Amygdala (tissue), 56 donors: ENCODE measurements at regions not wholly inside any gene's neighbourhood (a gene's known extent, or its start where the extent isn't known, plus 50 kb on each side); places are given as distances from the start of the nearest gene placed in this dataset.

Experiments
- DNase-seq, 56 donors: peaks; one replicate each; lab custom pipeline; 2025; lab: John Stamatoyannopoulos, UW

DNA sequence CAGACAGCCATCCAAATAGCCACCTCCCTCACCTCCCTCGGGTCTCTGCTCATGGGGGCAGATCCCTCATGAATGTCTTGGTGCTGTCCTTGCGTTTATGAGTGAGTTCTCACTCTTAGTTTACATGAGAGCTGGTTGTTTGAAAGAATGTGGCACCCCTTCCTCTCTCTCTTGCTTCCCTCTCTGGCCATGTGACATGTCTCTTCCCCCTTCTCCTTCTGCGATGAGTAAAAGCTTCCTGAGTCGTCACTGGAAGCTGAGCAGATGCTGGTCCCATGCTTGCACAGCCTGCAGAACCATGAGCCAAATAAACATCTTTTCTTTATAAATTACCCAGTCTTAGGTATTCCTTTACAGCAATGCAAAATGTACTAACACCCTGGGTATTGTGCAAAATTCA, 208.7 kb downstream of the LACC1 start:
- no peak for DNase-seq

- no peak for DNase-seq
Observed at GRCh38 chr13:44088991-44089413, 209.3 kb downstream of the LACC1 start.

DNA sequence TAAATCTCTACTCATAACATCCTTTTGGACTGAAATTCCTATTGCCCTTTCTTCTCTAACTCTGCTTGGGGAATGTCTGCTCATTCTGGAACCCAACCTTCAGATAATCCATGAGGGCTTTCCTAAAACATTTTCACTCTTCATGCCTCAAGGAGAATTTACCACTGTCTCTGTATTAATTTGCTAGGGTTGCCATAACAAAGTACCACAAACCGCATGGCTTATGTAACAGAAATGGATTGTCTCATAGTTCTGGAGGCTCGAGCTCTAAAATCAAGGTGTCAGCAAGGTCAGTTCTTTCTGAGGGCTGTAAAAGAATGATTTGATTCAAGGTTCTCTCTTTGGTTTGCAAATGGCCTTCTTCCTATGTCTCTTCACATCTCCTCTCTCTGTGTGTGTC, 209.7 kb downstream of the LACC1 start:
- DNase-seq, result no peak

DNA sequence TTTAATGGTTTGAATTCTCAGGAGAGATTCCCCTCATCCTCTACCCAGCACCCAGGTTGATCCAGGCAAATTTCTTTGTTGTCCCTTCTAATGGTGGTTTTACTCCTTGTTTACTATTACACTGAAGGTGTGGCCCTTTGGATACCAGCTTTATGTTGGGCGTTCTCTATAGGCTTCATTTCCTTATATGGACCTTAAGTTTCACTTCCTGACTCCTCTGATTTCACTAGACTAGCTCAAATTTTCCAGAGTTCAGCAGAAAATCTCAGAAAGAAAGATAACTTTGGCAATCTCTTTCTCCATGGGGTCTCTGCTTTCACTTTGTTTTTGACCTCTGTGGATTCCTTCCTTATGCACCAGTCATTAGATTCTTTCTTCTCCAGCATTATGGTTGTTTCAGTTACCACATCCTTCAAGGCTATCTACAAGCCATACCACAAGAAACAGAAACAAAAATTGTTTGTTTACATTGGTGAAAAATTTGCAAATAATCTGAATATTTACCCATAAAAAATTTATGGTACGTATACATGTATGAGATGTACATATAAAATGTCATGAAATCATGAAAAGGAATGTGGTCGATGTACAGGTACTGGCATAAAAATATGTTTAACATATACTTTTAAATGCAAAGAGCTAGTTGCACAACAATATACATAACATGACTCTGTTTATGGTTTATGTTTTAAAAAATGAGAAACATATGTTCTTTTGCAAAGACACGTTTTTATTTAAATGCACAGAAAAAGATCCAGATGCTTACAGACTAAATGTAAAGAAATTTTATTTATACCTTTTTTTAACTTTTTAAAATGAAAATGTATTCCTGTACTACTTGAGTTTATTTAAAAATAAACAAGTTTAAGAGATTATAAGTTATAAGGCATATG, 212.6 kb downstream of the LACC1 start:
- no peak for DNase-seq

- no peak for DNase-seq
Observed at GRCh38 chr13:44093607-44094564, 214.2 kb downstream of the LACC1 start.

DNA sequence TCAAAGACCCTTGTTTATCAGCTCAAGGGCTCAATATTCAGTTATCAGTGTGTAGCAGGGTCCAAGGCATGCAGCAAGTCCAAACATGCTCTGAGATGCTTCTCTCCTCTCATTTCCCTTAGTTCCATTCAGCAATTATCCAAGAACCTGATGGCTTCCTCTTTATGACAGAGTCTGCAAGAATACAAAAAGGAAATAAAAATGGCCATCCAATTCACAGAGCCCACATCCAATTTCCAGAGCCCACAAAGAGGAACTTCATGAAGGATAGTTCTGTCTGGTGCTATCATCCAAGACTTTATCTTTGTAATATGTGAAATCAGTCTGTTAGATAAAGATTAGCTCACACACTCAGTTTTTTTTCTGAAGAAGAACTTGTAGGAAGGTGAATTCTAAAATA, 217.2 kb downstream of the LACC1 start:
- no peak for DNase-seq

DNA sequence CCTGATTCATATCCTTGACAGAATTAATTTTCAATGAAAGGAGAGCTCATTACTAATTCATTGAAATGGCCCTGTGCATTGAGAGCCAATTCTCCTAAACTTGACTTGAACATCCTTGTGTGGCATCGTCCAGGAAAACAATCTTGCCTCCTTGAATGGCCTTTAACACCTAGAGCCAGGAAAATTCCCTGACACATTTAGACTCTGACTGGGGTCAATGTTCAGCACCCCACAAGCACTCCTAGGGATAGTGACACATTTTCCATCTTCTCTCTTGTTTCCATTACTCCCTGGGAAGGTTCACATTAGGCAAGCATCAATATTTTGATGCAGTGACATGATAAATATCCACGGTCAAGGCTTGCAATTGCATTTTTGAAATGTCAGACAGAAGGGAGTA, 218.9 kb downstream of the LACC1 start:
- DNase-seq, result no peak

- no peak for DNase-seq
Observed at GRCh38 chr13:44101347-44102083, 221.8 kb downstream of the LACC1 start.

DNA sequence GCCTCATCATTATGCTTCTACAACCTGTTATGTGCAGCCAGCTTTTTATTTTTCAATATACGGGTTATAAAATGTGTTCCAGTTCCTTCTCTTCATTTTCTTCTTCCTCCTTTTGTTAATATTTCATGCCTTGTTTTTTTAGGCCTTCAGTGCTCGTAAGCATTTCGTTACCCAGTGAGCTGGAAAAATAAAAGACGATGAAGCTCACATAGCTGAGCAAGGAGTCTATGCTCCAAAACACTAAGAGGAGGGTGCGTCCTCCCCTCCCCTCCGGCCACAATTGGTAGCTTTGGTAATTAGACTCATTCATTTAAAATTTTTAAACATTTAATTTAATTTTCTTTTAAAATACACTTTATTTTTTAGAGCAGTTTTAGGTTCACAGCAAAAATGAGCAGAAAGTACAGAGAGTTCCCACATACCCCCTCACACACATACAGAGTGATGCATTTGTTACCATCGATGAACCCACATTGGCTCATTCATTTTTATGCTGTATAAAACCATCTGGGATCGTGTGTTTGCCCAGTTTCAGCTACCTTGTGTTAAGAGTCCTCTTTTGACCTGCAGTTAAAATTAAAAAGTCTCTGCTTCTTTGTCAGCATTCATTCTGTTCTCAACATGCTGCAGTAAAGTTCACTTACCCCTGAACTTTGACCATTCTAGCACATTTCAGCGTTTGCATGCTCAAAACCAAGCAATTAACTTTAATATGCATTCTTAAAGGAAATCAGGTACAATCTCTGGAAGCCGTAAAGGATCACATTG, 223.9 kb downstream of the LACC1 start:
- DNase-seq, result no peak

DNA sequence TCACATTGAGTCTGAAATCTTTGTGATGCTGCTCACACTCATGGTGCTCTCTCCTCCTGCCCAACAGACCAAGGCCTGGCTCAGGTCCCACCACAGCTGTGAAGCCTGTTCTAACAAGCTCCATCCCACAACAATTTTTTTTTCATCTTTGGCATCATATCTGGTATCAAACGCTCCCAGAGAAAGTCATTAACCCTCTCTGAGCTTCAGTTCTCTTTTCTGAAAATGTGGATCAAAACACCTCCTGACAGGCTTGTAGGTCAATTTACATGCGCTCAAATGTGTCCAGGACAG, 224.4 kb downstream of the LACC1 start:
- peak in 41 of 56 donors; percentile 7 to 81 (median 43) for DNase-seq

GRCh38 chr13:44104969-44105368, 225.3 kb downstream of the LACC1 start:
- DNase-seq, result no peak

DNA sequence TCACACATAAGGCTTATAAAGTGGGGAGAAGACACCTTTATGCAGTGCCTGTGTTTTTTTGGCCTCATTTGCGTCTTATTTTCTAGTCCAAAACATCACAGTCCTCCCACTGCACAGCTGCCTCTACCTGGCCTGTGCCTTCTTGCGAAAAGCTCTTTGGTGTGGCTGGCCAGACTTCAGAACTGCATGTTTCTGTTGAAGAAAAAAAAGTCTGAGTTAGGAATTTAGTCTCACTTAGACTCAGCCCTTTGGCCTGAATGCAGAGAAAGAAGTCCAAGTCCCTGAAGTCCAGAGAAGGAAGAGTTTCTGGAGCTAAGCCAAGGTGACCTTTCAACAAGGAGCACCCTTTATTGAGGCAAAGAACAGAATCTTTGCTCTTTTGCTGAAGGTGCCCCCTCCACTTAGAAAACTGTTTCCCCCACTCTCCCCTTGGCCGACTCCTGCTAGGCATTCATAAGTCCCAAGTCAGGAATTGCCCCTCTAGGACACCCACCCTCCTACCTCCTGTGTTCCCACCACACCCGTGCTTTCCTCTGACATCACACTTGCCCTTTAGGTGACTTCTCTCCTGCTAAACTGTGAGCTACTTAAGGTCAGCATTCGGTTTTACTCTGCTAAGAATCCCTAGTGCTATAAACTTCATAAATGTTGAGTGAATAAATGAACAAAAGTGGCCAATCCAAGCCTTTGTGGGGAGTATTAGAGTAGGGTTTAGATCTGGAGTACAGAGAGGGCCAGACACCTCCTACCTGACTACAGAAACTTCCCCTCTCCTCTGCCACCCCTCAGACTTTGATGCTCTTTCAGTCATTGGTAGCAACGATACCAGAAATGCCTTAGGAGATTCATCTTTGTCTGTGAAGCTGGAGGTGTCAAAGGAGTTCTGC, 226.8 kb downstream of the LACC1 start:
- no peak for DNase-seq

DNA sequence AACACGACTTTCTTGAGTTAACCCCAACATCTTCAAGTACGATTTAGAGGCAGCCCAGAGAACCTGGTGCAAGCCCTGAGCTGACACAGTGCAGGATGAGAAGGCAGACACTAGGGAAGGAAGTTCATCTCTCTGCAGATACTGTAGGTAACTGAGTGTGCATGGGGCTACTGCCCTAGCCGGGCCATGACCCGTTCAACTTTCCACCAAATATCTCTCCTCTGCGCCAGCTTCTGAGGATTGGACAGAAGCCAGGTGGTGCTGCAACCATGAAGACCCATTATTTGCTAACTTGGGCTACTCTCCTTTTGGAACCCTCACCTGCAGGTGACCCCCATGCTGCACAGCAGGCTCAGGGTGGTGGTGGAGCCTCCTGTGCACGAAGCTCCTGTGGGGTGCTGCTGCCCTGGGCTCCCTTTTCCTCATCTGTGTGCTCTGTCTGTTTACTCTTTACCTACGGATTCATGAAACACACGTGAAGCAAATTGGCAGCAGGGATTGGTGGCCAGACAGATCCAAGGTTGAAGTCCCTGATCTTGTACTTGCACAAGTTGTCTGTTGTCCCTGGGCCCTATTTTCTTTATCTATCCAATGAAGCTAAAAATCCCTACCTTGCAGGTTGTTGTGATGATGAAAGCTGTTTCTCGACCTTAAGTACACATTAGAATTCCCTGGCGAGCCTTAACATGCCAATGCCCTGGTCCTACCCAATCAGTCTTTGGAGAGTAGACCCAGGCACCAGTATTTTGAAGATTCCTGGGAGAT, 227.8 kb downstream of the LACC1 start:
- DNase-seq, result no peak

GRCh38 chr13:44108331-44108858, 228.7 kb downstream of the LACC1 start:
- no peak for DNase-seq

GRCh38 chr13:44110091-44110621, 230.5 kb downstream of the LACC1 start:
- DNase-seq, result no peak

- no peak for DNase-seq
Observed at GRCh38 chr13:44111701-44112100, 232.0 kb downstream of the LACC1 start.

DNA sequence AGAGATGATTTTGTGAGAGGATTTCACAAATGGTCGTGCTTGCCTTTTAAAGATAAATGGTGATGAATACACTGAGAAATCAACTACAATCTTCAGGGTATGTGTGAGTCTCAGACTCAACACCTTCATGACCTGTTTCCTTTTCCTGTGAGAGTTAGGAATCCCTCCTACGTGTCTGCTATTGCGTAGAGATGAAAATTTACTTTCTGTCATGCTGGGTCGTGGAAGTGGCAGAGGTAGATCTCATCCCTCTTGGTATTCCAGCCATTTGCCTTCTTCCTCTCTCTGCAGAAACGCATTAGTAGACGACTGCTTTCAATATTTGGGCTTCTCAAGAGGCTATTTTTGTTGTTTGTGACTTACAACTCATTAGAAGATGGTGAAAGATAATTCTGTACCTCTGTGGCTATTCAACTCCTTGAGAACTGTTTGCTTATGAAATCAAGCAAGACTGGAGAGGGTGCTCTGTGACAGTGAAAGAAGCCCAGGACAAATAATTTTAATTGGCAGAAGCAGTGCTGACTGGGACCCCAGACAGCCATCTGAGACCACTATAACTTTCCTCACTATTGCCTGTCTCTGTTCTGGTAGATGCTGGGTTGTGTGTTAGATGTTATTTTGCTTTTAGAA, 233.1 kb downstream of the LACC1 start:
- DNase-seq, result no peak
